SK-N-DZ (cell line): ENCODE measurements at regions not wholly inside any gene's neighbourhood (a gene's known extent, or its start where the extent isn't known, plus 50 kb on each side); places are given as distances from the start of the nearest gene placed in this dataset.

ENCODE experiments used
- DNase-seq: peaks from one replicate; pipeline ENCODE4 v3.0.0-alpha.2; 2015; ENCODE audit warnings: low spot score

DNA sequence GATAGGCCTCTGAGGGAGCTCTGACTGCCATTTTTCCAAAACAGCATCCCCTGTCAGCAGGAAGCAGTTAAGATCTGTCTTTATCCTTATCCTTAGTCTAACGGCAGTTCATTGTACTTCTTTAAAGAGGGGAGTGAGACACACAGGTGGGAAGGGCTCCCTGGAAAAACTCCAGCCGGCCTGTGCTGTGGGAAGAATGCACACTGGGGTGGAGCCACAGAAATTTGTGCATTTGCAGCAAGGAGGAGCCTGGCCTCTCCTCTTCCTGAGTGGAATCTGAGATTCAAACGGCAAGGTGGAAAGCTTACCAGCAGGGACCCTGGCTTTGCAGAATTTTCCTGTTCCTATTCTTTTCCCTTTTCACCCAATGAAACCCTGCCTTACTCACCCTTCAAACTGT lies 1209.4 kb downstream of the ROBO2 start:
- DNase-seq, result no peak

DNA sequence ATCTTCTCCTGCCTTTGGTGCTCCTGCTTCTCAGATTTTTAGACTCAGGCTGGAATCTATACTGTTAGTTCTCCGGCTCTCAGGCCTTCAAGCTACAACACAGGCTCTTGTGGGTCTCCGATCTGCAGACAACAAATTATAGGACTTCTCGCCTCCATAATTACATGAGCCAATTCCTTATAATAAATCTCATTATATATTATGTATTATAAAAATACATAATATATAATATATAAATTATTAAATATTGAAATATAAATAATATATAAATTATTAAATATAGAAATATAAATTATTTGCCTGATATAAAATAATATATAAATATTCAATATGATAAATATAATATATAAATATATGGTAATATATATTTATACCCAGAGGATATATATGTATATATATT lies 1214.0 kb downstream of the ROBO2 start:
- DNase-seq, result no peak

DNA sequence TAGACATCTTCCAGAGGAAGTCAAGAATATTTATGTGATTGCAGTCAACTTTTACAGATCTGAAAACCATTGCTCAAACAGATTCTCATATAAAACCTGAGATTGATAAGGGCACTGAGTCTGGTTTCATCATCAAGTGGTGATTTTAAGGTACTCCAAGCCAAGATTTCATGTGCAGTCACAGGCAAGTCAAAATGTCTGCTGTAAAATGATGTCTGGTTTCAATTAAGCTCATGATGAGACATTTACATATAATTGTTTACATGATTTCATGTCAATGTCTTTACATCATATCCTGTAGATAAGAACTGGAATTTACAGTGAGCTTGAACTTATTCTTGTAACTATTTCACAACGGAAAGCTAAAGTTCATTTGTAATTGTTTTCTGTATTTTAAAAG lies 1215.5 kb downstream of the ROBO2 start:
- DNase-seq, result peak; percentile 59

DNA sequence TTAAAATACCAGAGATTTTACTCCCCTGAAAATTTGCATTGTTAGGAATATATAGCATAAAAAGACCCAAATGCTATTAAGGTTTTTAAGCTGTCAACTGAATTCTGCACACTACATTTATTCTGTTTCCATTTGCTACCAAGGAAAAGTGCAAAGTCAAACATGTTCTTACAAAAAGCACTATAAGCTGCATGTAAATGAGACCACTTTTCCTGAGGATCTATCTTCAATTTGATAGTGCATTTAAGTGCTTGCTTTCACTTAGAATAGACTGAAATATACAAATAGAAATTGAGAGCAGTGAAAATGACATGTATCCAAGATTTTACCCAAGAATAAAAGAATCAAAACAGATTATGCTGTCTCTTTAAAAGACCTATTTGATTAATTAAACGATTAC lies 1216.2 kb downstream of the ROBO2 start:
- DNase-seq, result no peak

DNA sequence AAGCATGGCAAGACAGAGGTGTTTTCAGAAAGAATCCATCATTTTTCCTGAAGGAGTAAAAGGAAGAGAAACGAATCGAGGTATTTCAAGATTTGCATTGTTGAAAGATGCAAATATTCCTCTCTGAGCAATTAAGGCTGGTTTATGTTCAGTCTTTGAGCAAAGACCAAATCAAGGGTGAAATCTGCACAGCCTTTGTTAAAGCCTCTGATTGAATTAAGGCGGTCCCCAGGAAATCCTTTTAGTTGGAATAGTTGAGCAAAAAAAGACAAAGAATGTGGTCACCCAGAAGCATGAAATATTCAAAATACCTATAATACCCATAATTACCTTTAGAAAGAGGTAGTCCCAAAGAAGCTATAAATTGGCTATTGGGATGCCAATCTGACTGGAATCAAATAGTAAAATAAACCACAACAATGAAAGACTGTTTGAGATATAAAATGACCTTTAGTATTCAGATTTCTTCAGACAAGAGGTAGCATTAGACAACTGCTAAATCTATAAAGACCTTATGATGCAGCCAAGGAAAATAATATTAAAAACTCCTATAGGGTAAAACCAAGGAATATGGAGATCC lies 1218.1 kb downstream of the ROBO2 start:
- DNase-seq, result no peak

DNA sequence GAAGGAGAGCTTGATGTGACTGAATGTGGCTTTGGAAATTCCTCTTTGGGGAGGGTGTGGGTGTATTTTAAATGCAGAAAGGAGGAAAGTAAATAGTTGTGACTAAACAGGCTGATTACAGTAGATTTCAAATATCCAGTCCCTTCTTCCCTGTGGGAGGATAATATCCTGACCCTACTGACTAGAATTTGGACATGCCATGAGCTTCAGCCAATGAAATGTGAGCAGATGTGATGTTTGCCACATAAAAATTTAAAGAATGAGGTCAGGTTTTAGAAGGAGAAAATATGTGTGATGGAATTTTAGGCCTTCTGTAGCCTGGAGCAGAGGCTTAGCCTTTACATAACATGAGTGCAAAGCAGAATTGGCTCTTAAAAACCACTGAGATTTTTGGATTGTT lies 1218.9 kb downstream of the ROBO2 start:
- no peak for DNase-seq

DNA sequence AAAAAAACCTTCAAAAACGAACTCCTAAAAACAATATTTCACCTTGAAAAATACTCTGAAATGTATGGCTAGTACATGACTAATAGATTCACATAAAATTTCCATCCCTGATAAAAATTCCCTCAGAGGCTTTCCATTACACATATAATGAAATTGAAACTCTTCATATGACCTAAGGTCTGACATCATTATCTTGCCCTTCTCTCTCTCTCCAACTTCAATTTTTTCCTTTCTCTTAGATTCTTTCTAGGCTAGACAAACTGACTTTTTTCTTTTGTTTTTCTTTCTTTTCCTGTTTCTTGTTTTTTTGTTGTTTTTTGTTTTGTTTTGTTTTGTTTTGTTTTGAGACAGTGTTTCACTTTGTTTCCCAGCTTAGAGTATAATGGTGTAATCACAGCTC lies 1220.5 kb downstream of the ROBO2 start:
- no peak for DNase-seq

DNA sequence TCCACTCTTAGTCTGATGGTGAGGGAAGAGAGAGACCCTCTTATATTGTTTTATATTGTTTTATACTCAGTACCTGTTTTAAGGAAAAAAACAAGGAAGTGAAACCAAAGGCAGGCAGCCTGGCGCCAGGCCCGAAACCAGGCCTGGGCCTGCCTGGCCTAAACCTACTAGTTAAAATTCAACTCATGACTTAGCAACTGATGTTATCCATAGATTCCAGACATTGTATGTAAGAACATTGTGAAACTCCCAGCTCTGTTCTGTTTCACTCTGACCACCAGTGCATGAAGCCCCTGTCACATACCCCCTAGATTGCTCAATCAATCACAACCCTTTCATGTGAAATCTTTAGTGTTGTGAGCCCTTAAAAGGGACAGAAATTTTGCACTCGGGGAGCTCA lies 1226.7 kb downstream of the ROBO2 start:
- DNase-seq, result peak; percentile 3

DNA sequence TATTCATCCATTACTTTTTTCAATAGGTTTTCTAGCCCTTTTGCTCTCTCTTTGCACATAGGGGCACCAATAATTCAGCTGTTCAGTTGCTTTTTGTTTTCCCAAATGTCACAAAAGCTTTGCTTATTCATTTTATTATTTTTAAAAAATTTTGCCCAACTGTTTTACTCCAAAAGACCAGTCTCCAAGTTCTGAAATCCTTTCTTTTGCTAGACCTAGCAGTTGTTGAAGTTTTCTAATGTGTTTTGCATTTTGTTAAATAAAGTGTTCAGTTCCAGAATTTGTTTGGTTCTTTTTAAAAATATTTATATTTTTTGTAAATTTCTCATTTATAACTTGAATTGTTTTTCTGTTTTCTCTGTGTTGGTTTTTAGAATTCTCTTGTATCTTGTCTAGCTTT lies 1227.3 kb downstream of the ROBO2 start:
- no peak for DNase-seq

DNA sequence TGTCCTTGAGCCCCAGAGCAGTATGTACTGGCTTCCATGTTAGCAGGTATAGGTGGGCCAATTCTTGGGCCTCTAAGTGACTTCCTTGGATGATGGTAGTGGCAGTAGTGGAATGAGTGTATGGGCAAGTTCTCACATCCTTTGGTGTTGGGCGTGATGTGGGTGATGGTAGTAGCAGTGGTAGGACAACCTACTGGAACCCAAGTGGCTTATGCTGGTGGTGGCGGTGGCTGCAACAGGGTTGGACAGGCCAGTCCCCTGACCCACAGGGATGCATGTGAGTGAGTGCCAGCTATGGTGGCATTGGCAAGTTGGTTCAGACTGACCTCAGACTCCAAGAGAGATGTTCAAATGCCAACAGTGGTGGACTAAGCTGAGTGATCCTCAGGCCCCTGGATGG lies 1228.2 kb downstream of the ROBO2 start:
- DNase-seq, result no peak

DNA sequence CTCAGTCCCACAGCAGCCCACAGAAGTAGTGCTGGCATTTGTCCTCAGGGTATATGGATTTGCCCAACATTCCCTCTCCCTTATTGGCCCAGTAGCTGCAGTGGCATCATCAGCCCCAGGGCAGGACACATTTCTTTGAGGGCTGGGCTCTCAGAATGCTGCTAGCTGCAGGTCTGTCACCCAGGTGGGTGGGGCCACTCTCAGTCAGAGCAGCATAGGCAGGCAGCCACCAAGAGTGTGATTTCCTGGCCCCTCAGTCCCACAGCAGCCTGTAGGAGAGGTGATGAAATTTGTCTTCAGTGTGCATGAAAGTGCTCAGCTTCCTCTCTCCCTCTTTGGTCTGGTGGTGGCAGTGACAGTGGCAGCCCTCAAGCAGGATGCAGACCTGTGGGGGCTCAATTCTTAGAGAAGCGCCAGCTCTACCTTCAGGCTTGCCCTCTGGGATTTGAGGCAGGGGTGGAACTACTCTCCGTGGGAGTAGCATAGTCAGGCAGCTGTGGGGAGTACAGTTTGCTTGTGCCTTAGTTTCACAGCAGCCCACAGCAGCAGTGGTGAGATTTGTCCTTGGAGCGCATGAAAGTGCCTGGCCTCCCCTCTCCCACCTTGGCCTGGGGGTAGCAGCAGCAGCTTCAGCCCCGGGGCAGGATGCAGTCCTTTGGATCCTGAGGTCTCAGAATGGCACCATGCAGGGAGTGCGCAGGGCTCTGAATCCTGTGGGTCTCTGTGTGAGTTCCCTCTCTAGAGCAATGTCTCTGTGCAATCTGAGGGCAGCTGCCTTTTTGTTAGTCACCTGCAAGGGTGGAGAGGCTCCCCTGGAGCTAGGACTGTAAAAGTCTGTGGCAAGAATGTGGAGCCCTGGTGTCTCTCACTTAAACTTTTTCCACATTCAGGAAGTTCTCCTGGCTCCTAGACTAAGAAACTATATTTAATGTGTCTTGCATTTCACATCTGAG lies 1229.1 kb downstream of the ROBO2 start:
- no peak for DNase-seq

DNA sequence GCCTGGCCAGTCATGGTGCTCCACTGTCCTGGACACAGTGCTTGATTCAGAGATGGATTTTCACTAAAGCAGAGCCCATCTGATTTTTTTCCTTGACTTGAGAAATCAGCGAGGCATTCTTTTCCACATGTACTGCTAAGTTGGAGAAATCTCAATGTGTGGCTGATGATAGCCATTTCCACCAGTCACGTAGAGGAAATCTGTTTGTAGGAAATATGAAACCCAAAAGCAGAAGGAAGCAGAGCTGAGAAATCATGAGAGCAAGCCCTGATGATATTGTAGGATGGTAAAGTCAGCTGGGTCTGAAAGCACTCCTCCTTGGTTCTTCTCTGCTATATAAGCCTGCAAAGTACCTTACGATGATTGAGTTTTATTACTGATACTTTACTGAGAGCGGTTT lies 1233.4 kb downstream of the ROBO2 start:
- DNase-seq, result no peak

DNA sequence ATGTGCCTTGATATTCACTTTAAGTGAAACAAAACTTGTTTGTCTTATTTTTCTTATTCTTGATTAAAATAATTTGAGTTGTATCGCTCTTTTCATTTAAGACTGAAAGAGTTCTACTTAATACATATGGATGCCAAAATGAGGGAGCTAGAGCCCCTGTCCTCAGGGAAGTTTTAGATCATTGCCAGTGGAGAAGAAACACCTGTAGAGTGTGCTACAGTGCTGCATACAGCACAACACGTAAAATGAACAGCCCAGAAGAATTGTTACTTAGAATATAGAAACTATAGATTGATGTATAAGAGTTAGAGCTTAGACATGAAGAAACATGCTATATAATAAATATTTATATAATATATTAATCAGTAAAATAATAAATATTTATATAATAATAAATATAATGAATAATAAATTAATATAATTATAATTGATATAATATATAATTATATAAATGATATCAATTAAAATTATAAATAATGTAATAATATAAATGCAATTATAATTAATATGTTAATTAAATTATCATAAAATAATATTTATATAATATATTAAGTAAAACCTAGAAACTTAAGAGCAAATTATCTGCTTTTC lies 1234.7 kb downstream of the ROBO2 start:
- no peak for DNase-seq

DNA sequence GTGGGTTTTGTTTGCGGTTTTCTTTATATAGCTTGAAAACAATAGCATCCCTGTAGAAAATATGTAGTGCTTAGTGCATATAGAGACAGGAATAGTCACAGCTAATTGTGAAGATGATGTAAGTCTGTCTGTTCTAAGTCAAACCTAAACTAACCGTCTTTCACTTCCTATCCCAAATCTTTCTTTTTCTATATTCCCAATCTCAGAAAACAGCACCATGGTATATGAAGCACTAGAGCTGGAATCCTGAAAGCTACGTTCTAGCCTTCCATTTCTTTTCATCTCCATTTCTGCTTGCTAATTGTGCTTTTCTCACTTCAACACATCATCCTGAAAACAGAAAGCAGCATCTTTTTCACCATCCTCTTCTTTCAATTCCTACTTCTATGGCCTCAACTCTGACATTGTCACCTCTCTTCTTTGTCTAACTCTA lies 1235.5 kb downstream of the ROBO2 start:
- no peak for DNase-seq

DNA sequence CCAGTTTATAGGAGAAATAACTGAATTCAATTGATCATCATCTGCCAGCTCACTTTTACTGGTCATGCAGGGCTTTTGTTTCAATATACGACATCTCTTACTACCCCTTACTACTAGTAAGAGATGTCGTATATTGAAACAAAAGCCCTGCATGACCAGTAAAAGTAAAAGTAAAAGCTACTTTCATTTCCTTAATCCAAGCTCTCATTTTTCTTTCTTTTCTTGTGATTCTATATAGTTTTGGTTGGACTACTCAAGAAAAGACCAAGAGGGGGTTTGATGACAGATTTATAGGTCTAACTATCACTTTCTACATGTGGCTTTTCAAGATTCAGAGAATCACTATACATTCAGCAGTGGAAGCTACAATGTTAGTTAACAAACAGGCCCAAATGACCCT lies 1237.3 kb downstream of the ROBO2 start:
- no peak for DNase-seq

DNA sequence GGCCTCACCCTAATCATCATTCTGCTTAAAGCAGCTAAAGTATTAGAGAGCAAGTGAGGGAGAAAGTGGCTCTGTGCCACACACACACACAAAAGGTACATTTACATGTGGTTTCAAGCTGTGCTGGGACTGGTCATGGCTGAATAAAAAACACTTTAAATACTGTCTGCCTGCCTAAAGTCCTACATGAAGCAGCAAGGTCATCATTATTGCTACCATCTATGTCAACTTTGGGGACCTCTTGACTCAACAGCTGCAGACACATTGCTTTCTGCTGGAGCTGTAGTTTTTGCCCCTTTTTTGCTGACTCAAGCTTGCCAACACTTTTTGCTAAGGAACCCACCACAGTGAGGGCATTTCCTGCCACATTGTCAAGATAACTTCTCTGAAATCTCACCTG lies 1237.9 kb downstream of the ROBO2 start:
- DNase-seq, result no peak

DNA sequence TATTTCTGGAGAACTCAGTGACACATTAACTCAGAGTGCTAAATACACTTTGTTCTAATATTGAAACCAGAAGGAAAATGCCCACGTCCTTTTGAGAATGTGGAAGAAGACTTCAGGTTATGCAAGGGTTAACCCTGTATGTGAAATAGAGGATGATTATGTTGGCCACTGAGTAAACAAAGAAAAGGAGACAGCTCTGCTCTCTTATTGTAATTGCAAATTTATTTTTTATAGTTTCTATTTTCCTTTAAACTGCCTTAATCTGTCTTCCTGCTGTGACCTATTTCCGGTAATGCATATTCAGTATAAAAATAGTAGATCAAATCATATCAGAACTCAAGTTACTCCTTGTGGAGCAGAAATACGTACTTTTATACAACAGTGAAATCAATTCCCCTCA lies 1239.2 kb downstream of the ROBO2 start:
- DNase-seq, result no peak

DNA sequence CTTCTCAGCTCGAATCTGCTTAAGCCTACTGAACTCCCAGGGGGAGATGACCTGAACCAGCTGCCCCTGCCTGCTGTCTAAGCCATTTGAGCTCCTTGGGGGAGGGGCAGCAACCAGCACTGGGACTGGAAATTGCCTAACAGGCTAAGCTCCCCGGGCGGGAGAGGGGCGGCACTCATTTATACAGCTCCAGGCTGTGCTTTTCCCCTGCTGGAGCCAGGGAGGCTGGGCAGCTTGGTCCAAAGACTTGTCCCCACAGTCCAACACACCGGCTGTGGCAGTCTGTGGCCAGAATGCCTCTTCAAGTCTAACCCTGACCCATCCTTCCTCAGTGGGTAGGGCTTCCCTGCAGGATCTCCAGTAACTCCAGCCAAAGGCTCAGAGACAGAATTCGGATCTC lies 1241.5 kb downstream of the ROBO2 start:
- DNase-seq, result no peak

DNA sequence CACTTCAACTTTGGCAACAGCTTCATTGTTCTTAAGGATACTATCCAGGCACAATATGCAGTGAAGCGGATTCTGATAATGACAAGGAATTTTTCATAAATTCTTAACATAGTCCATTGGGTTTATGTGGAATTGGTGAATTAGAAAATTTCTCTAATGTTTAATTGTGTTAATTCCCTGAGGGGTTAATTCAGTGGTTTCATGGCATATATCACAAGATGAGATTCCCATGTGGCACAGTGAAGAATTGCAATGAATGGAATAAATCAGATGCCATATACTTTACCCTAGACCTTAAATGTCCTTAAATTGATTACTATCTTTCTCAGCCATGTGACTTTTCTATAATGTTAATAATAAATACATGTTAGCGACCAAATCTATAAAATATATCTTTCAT lies 1244.1 kb downstream of the ROBO2 start:
- DNase-seq, result no peak

DNA sequence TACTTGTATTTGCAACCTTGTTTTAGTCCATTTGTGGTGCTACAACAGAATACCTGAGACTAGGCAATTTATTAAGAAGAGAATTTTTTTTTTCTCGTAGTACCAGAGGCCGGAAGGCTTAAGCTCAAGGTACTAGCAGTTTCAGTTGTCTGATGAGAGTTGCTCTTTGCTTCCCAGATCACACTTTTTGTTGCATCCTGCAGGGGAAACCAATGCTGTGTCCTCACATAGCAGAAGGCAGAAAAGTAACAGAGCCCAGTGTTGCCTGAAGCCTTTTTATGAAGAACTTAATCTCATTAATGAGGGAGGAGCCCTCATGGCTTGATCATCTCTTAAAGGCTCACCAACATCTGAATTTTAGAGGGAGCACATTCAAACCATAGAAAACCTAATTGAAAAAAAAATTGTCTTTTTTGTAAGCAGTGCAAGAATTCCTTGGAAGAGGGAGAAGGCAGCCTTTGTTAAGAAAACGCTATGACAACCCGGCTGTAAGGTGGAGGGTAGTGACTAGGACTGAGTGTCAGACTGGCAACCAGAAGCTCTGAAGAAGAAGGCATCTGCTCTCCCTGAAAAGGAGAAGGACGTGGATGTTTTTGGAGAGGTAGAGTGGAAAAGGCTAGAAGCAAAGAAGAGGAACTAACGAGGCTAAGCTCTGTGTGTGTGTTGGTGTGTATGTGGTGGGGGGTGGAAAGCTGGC lies 1245.3 kb downstream of the ROBO2 start:
- DNase-seq, result no peak

DNA sequence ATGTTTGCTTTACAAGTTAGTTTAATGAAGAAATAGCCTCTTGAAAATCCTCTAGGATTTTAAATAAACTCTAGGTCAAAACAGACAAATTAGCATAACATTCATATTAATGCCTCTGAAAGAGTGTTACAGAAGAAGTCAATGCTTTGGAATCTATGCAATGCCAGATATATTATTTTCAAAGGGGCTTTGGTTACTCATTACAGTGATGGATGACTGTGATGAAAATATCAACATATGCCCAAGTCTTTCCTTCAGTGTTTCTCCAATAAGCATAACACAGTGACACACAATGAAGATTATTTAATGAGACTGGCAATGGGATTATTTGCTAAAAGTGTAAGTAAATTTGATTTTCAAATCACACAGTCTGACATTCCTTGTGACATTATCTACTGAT lies 1247.2 kb downstream of the ROBO2 start:
- DNase-seq, result no peak

DNA sequence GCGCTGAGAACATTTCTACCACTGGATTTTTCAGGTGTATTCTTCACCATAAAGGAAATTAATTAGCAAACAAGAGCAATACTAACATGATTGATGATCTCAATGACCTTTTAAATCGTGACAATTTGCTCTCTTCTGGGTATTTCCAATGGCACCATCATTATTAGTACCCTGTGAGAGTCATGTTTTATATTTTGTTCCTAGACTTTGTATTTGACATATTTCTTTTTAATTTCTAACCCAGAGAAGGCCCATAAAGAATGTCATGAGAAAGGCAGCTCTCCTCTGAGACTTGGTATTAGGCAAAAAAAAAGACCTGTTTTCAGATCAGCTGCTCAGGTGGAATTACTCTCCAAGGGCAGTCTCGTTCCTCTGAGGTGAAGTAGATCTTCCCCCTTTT lies 1253.4 kb downstream of the ROBO2 start:
- no peak for DNase-seq
